Mesenchymal stem cell (in vitro differentiated cells and primary cell): ENCODE measurements at regions not wholly inside any gene's neighbourhood (a gene's known extent, or its start where the extent isn't known, plus 50 kb on each side); places are given as distances from the start of the nearest gene placed in this dataset.

Experiments
- DNase-seq: peaks from one replicate; pipeline ENCODE4 v3.0.0-alpha.2; 2013
- H2AFZ ChIP-seq: one replicate; pipeline ENCODE4 v1.6.1; 2013; ENCODE audit warnings: low read depth, mild to moderate bottlenecking, control low read depth, inconsistent platforms, low read length, moderate library complexity
- H2AK5ac ChIP-seq: 2 replicates; pipeline ENCODE4 v1.6.1; 2013; ENCODE audit warnings: low read length, moderate library complexity, mild to moderate bottlenecking, inconsistent platforms; ENCODE audit not compliant: severe bottlenecking
- H2BK120ac ChIP-seq: one replicate; pipeline ENCODE4 v1.6.1; 2013; ENCODE audit warnings: low read depth, mild to moderate bottlenecking, inconsistent platforms, low read length, moderate library complexity
- H2BK12ac ChIP-seq, 2 experiments: one replicate each; pipeline ENCODE4 v1.6.1; 2013; ENCODE audit warnings: inconsistent platforms in 2 of 2, low read length in 2 of 2, mild to moderate bottlenecking in 2 of 2, moderate library complexity in 2 of 2, control low read depth in 1 of 2
- H2BK15ac ChIP-seq: one replicate; pipeline ENCODE4 v1.6.1; 2013; ENCODE audit warnings: mild to moderate bottlenecking, low read depth, inconsistent platforms; ENCODE audit not compliant: poor library complexity, severe bottlenecking
- H2BK5ac ChIP-seq: 2 replicates; pipeline ENCODE4 v1.6.1; 2013; ENCODE audit warnings: low read depth, mild to moderate bottlenecking, low read length, control low read depth, inconsistent platforms; ENCODE audit not compliant: poor library complexity, severe bottlenecking
- H3K14ac ChIP-seq, 2 experiments: one replicate each; pipeline ENCODE4 v1.6.1; 2013; ENCODE audit warnings: inconsistent platforms in 2 of 2, low read length in 2 of 2, control low read depth in 1 of 2, mild to moderate bottlenecking in 1 of 2, moderate library complexity in 1 of 2
- H3K18ac ChIP-seq, 2 experiments: one replicate each; pipeline ENCODE4 v1.6.1; 2013; ENCODE audit warnings: inconsistent platforms in 2 of 2, low read length in 2 of 2, control low read depth in 1 of 2, low read depth in 1 of 2, mild to moderate bottlenecking in 1 of 2
- H3K23ac ChIP-seq, 2 experiments: one replicate each; pipeline ENCODE4 v1.6.1; 2013; ENCODE audit warnings: inconsistent platforms in 2 of 2, low read length in 2 of 2, mild to moderate bottlenecking in 2 of 2, moderate library complexity in 2 of 2, control low read depth in 1 of 2
- H3K27ac ChIP-seq: 2 replicates; pipeline ENCODE4 v1.5.1; 2013; ENCODE audit warnings: mild to moderate bottlenecking, moderate library complexity, low read length, control low read depth, inconsistent platforms; ENCODE audit not compliant: poor library complexity, severe bottlenecking
- H3K27me3 ChIP-seq, 2 experiments: 2 replicates each; pipeline versions ENCODE4 v1.6.1 to v1.7.0; 2013; ENCODE audit warnings: low read length in 2 of 2, mild to moderate bottlenecking in 2 of 2, moderate library complexity in 2 of 2, control low read depth in 1 of 2, inconsistent platforms in 1 of 2; ENCODE audit not compliant: control insufficient read depth in 1 of 2, insufficient read depth in 1 of 2
- H3K36me3 ChIP-seq, 2 experiments: 2 replicates each; pipeline versions ENCODE4 v1.6.1 to v1.7.0; 2013; ENCODE audit warnings: low read length in 2 of 2, control low read depth in 1 of 2, inconsistent platforms in 1 of 2, low read depth in 1 of 2, mild to moderate bottlenecking in 1 of 2; ENCODE audit not compliant: insufficient read depth in 2 of 2, control insufficient read depth in 1 of 2
- H3K4ac ChIP-seq, 2 experiments: one replicate each; pipeline ENCODE4 v1.6.1; 2013; ENCODE audit warnings: inconsistent platforms in 2 of 2, low read length in 2 of 2, mild to moderate bottlenecking in 2 of 2, moderate library complexity in 2 of 2, control low read depth in 1 of 2, low read depth in 1 of 2
- H3K4me1 ChIP-seq: 2 replicates; pipeline ENCODE4 v1.6.1; 2013; ENCODE audit warnings: low read depth, low read length, control low read depth; ENCODE audit not compliant: control insufficient read depth, insufficient read depth
- H3K4me2 ChIP-seq: 2 replicates; pipeline ENCODE4 v1.6.1; 2013; ENCODE audit warnings: low read length, mild to moderate bottlenecking, inconsistent platforms; ENCODE audit not compliant: poor library complexity, severe bottlenecking
- H3K4me3 ChIP-seq, 2 experiments: 2 replicates each; pipeline versions ENCODE4 v1.5.1 to v1.7.0; 2013; ENCODE audit warnings: low read length in 2 of 2, mild to moderate bottlenecking in 2 of 2, control low read depth in 1 of 2, low read depth in 1 of 2; ENCODE audit not compliant: insufficient read depth in 1 of 2
- H3K79me1 ChIP-seq: replicated peaks from 2 replicates; pipeline ENCODE4 v1.6.1; 2013; ENCODE audit warnings: mild to moderate bottlenecking, control low read depth, low read length, inconsistent platforms; ENCODE audit not compliant: poor library complexity, severe bottlenecking
- H3K9ac ChIP-seq: 2 replicates; pipeline ENCODE4 v1.7.0; 2013; ENCODE audit warnings: mild to moderate bottlenecking, low read length, moderate library complexity
- H3K9me3 ChIP-seq: 2 replicates; pipeline ENCODE4 v1.7.0; 2013; ENCODE audit warnings: mild to moderate bottlenecking, low read length; ENCODE audit not compliant: control insufficient read depth
- H4K8ac ChIP-seq: one replicate; pipeline ENCODE4 v1.6.1; 2013; ENCODE audit warnings: inconsistent platforms, mild to moderate bottlenecking, low read length, moderate library complexity
- H4K91ac ChIP-seq: one replicate; pipeline ENCODE4 v1.6.1; 2013; ENCODE audit warnings: mild to moderate bottlenecking, low read length, inconsistent platforms
- WGBS: methylation state at CpG from one replicate; pipeline ENCODE4 v1.1.7; 2013; ENCODE audit warnings: mixed read lengths; 5-methylcytosine and 5-hydroxymethylcytosine counted together

DNA sequence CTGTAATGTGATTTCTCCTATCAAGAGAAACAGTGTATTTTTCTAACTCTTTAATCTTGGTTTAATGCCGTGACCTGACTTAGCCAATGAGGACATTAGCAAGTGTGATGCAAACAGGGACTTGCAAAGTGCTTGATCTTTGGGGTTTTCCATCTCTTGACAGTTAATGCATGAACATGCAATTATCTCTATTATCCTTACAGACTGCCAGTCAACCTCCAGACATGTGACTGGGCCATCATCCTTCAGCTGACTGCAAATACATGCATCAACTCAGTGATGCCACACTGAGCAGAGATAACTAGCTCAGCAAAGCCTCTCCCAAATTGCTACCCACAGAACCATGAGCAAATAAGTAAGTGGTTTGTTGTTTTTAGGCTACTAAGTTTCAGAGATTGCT lies 409.6 kb downstream of the GPAM start:
- H3K9ac ChIP-seq = no peak overlapping the region
- no peak overlapping the region for H3K18ac ChIP-seq
- H3K14ac ChIP-seq = no peak overlapping the region
- H3K4ac ChIP-seq = no peak overlapping the region
- no peak overlapping the region for H2BK15ac ChIP-seq
- no peak overlapping the region for H4K91ac ChIP-seq
- no peak overlapping the region for H4K8ac ChIP-seq
- H3K36me3 ChIP-seq = no peaks in the 10 kb centered on the region
- H2AK5ac ChIP-seq = no peak overlapping the region
- H3K4me3 ChIP-seq = no peak overlapping the region
- no peak overlapping the region for H2BK5ac ChIP-seq
- no peak overlapping the region for H2BK12ac ChIP-seq
- peaks cover 0 to 16% of the 10 kb centered on the region in 2 experiments for H3K27me3 ChIP-seq
- no peak overlapping the region for H3K27ac ChIP-seq
- H3K79me1 ChIP-seq = no peaks in the 10 kb centered on the region
- H3K23ac ChIP-seq = no peak overlapping the region
- no peak overlapping the region for H3K4me2 ChIP-seq
- H3K9me3 ChIP-seq = peaks cover 2% of the 10 kb centered on the region
- H2AFZ ChIP-seq = no peak overlapping the region
- no peak for DNase-seq
- 67% methylated on average over 1 of the region's 1 CpG for WGBS
- H2BK120ac ChIP-seq = no peak overlapping the region
- H3K4me1 ChIP-seq = no peaks in the 10 kb centered on the region

DNA sequence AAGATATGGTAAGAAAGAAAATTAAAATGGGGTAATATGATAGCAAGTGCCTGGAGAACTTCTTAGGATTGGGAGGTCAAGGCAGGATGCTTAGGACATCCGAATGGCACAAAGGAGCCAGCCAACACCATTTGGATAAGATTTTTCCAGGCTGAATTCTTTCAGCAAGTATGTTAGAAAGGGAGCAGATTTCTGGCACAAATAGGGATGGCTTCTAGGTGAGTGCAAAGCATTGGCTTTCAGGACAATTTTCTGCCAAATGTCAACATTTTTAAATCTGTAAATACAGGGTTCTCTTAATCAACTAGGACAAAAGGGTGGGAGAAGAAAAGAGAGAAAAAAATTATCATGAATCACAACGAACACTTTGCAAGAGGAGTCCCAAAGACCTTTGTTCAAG lies 409.1 kb downstream of the GPAM start:
- no peak overlapping the region for H3K27ac ChIP-seq
- H3K4me2 ChIP-seq = no peak overlapping the region
- no peak overlapping the region for H2BK120ac ChIP-seq
- no peak overlapping the region for H3K4me3 ChIP-seq
- no peak overlapping the region for H3K4ac ChIP-seq
- H2BK5ac ChIP-seq = no peak overlapping the region
- H4K91ac ChIP-seq = no peak overlapping the region
- no peak overlapping the region for H2AK5ac ChIP-seq
- 70% methylated on average over 2 of the region's 2 CpGs for WGBS
- no peak overlapping the region for H4K8ac ChIP-seq
- no peak overlapping the region for H3K18ac ChIP-seq
- H3K4me1 ChIP-seq = no peaks in the 10 kb centered on the region
- H2AFZ ChIP-seq = no peak overlapping the region
- DNase-seq = no peak
- peaks cover 2% of the 10 kb centered on the region for H3K9me3 ChIP-seq
- no peaks in the 10 kb centered on the region for H3K79me1 ChIP-seq
- no peak overlapping the region for H2BK12ac ChIP-seq
- no peak overlapping the region for H3K23ac ChIP-seq
- peaks cover 0 to 16% of the 10 kb centered on the region in 2 experiments for H3K27me3 ChIP-seq
- no peak overlapping the region for H3K14ac ChIP-seq
- H3K9ac ChIP-seq = no peak overlapping the region
- no peaks in the 10 kb centered on the region for H3K36me3 ChIP-seq
- H2BK15ac ChIP-seq = no peak overlapping the region

DNA sequence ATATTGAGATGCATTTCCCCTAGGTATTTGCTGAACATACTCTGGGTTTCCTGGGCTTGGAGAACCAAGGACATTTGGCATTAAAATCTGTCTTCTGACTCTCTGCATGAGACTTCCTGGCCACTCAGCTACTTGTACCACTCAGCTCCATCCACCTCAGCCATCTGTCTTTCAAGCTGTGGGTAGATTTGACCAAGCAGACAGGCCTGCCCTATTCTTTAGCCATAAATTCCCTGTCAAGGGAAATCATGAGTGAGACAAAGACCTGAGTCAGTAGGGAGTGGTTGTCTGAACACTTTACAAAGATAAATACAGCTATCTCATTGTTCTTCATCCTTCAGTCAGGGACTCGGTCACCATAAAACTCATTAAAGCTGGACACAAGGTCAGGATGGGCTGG lies 399.1 kb downstream of the GPAM start:
- Histone ChIP-seq H4K91ac (no peak overlapping the region), H2BK5ac (no peak overlapping the region), H3K4me1 (no peaks in the 10 kb centered on the region), H2BK12ac (no peak overlapping the region), H3K9ac (no peak overlapping the region), H3K4me2 (no peak overlapping the region), H3K18ac (no peak overlapping the region), H2AFZ (no peak overlapping the region), H2BK120ac (no peak overlapping the region), H3K27me3 (peaks cover 0 to 13% of the 10 kb centered on the region in 2 experiments), H2AK5ac (no peak overlapping the region), H3K14ac (no peak overlapping the region), H3K36me3 (no peaks in the 10 kb centered on the region), H4K8ac (no peak overlapping the region), H3K27ac (no peak overlapping the region), H2BK15ac (no peak overlapping the region), H3K9me3 (no peaks in the 10 kb centered on the region), H3K4me3 (no peak overlapping the region), H3K4ac (no peak overlapping the region), H3K23ac (no peak overlapping the region), H3K79me1 (no peaks in the 10 kb centered on the region)
- 53% methylated on average over 1 of the region's 1 CpG for WGBS
- no peak for DNase-seq

DNA sequence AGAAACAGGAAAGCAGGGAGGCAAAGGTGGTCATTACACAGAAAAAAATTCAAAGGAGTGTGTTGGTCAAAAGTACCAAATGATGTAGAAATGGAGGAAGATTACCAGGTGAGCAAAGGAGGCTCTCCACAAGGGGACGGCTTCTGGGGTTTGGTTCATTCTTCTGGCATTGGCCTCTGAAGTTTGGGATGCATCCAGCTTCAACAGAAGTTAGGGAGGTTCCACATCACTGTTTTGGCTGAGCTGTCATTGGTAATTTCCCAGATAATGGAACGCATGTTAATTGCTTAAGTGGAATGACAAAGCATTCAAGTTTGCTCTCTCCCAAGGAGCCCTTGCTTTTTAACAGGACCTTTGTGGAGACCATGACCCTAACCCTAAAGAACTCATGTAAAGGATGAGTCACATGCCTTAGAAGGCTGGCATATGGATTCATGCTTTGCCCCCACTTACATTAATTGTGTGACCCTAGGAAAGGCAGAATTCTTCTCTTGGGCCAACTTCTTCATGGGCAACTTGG lies 398.6 kb downstream of the GPAM start:
- Histone ChIP-seq H3K14ac (no peak overlapping the region), H3K9me3 (no peaks in the 10 kb centered on the region), H3K79me1 (no peaks in the 10 kb centered on the region), H3K4me2 (no peak overlapping the region), H3K18ac (no peak overlapping the region), H2BK15ac (no peak overlapping the region), H3K23ac (no peak overlapping the region), H2AK5ac (no peak overlapping the region), H2AFZ (no peak overlapping the region), H3K27ac (no peak overlapping the region), H3K36me3 (no peaks in the 10 kb centered on the region), H3K4ac (no peak overlapping the region), H2BK5ac (no peak overlapping the region), H3K9ac (no peak overlapping the region), H4K8ac (no peak overlapping the region), H2BK120ac (no peak overlapping the region), H4K91ac (no peak overlapping the region), H3K27me3 (peaks cover 0 to 13% of the 10 kb centered on the region in 2 experiments), H3K4me3 (no peak overlapping the region), H3K4me1 (no peaks in the 10 kb centered on the region), H2BK12ac (no peak overlapping the region)
- no peak for DNase-seq
- 82% methylated on average over 2 of the region's 2 CpGs for WGBS
